CD4-positive, alpha-beta T cell treated with Interleukin-12 subunit alpha and Interleukin-12 subunit beta, for 1 hour (primary cell): ENCODE measurements at regions not wholly inside any gene's neighbourhood (a gene's known extent, or its start where the extent isn't known, plus 50 kb on each side); places are given as distances from the start of the nearest gene placed in this dataset.
"Not testable (repeated sequence)": the region's sequence is repeated elsewhere in the genome, so short reads cannot be mapped to it uniquely, and the experiment has no call there.

Experiments used
- DNase-seq: peaks from one replicate; pipeline ENCODE4 v3.0.0-alpha.2; 2020

GRCh38 chr9:101840694-101841188 lies 102.3 kb upstream of the GRIN3A start:
- DNase-seq: no peak

DNA sequence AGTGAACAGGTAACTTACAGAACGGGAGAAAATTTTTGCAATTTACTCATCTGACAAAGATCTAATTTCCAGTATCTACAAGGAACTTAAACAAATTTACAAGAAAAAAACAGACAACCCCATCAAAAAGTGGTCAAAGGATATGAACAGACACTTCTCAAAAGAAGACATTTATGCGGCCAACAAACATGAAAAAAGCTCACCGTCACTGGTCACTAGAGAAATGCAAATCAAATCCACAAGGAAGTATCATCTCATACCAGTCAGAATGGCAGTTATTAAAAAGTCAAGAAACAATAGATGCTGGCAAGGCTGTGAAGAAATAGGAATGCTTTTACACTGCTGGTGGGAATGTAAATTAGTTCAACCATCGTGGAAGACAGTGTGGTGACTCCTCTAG lies 100.5 kb upstream of the GRIN3A start:
- DNase-seq: not testable (repeated sequence)

DNA sequence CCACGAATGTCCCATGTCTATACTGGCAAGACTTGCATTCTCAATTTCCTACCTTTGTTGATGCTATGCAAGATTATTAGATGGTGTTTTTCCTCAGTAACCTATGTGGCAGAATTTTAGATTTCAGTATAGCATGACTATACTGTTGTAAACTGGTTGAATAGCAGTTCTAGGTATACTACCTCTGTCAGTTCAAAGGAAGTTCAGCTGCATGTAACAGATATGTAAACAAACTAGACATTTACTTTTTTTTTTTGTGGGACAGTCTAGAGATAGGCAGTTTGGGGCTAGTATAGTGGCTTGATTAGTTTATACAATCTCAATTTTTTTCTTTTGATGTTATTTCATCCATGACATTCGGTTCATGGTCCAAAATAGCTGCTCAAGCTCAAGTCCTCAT lies 97.6 kb upstream of the GRIN3A start:
- no peak for DNase-seq

- DNase-seq: no peak
Observed at GRCh38 chr9:101832486-101832885, 94.0 kb upstream of the GRIN3A start.

- DNase-seq: not testable (repeated sequence)
Observed at GRCh38 chr9:101821450-101821849, 83.0 kb upstream of the GRIN3A start.

GRCh38 chr9:101820983-101821382 lies 82.5 kb upstream of the GRIN3A start:
- not testable (repeated sequence) for DNase-seq

- DNase-seq: no peak
Observed at GRCh38 chr9:101814064-101814463, 75.6 kb upstream of the GRIN3A start.

- not testable (repeated sequence) for DNase-seq
Observed at GRCh38 chr9:101807879-101808278, 69.4 kb upstream of the GRIN3A start.

GRCh38 chr9:101796044-101796443 lies 57.6 kb upstream of the GRIN3A start:
- DNase-seq: no peak

GRCh38 chr9:101795147-101795546 lies 56.7 kb upstream of the GRIN3A start:
- no peak for DNase-seq

GRCh38 chr9:101792475-101792874 lies 54.0 kb upstream of the GRIN3A start:
- no peak for DNase-seq

DNA sequence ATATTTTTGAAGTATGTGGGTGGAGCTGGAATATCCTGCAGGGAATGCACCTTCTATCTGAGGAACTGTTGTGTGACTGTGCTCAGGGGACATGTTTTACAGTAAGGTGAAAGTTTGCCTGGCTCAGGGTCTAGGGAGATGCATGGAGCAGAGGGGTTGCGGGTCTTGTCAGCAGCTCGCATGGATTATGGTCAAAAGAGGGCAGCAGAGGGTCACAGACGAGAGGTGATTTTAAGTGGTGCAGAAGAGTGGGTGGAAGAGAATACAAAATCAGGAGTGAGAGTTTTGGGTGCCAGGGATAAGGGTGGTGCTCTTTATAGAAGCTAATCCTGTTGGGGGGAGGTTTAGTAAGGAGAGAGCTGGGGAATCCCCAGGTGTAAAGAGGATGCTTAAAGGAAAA lies 53.5 kb upstream of the GRIN3A start:
- DNase-seq: no peak

DNA sequence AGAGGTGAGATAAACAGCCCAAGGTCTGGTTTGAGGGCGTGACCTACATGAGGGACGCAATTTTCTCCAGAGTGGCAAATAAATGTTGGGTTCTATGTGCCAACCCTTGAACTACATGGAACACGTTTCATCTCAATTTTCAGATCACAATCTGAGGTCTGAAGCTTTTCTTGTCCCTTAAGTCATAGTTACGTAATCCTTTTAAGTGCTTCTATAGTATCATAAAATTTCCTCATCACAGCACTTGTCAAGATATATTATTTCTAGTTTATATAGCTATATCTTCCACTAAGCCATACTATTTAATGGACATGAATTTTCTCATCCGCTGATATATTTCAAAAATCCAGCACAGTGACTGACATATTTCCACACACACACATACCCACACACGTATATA lies 53.1 kb upstream of the GRIN3A start:
- DNase-seq: no peak
